ENCODE measurements at regions not wholly inside any gene's neighbourhood (a gene's known extent, or its start where the extent isn't known, plus 50 kb on each side); places are given as distances from the start of the nearest gene placed in this dataset.

DNA sequence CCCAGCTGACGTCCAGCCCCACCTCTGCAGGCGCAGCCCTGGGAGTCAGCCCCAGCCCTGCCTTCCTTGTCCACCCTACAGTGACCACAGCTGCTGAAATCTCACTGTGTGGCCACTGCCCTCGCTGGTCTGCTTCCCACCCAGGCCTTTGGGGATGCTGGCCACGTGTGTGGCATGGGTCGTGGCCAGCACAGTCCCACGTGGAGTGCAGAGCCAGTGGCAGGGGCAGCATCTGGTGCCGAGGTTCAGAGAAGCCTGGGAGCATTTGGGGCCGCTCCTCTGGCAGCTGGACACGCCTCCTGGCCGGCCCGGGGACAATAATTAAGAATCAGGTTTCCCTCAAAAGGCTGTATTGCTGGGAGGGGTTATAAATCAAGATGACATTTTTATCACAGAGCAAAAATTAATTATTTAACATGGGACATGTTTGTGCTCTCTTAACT lies 92.1 kb downstream of the HMX1 start:
- Mint-ChIP-seq H3K27me3 (no peaks in the 10 kb centered on the region), H3K36me3 (ENCODE audit: low read depth) (no peaks in the 10 kb centered on the region), H3K4me1 (no peaks in the 10 kb centered on the region), H3K4me3 (no peak overlapping the region), H3K9me3 (no peaks in the 10 kb centered on the region), H3K27ac (no peak overlapping the region)
- DNase-seq = no peak
- intact Hi-C loops (cut with micrococcal nuclease) = no loop called here

DNA sequence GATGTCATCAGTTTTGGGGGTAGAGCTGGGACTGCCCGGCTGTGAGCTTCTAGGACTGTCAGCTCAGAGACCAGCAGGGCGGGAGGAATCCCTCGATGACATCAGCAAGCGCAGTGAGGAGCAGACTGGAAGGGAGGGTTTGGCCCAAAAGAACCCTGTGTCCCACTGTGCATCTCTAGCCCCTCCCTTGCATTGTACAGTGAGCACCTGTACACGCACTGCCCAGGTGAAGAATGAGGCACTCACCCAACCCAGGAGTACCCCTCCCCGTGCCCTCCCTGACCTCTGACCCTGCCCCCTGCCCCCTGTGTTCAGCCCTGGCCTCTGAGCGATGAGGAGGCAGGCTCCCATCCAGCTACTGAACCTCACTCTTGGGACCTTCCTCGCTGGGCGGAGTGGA lies 92.9 kb downstream of the HMX1 start:
- H3K27ac Mint-ChIP-seq = no peak overlapping the region
- intact Hi-C loops (cut with micrococcal nuclease) = no loop called here
- no peaks in the 10 kb centered on the region for H3K9me3 Mint-ChIP-seq
- H3K4me1 Mint-ChIP-seq = no peaks in the 10 kb centered on the region
- no peaks in the 10 kb centered on the region for H3K27me3 Mint-ChIP-seq
- H3K4me3 Mint-ChIP-seq = no peak overlapping the region
- no peaks in the 10 kb centered on the region for H3K36me3 Mint-ChIP-seq (ENCODE audit: low read depth)
- DNase-seq = no peak

DNA sequence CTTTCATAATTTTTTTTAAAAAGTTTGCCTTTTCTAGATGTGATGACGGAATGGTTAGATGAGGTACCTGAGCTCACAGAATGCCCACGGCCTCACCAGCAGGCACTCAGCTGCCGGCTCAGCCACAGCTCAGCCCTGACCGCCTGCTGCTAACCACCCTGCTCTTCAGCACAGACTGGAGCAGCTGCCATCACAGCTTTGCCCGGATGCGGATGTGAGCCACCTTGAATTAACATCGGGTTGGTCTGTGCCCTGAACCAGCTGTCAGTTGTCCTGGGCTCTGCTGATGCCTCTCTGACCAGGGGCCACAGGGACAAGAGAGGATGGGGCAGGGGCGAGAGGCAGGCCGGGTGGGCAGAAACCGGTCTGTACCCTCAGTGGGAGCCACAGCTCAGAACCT lies 93.3 kb downstream of the HMX1 start:
- Mint-ChIP-seq H3K27ac (no peak overlapping the region), H3K4me1 (no peaks in the 10 kb centered on the region), H3K27me3 (no peaks in the 10 kb centered on the region), H3K4me3 (no peak overlapping the region), H3K9me3 (no peaks in the 10 kb centered on the region), H3K36me3 (ENCODE audit: low read depth) (no peaks in the 10 kb centered on the region)
- DNase-seq = no peak
- intact Hi-C loops (cut with micrococcal nuclease) = no loop called here

DNA sequence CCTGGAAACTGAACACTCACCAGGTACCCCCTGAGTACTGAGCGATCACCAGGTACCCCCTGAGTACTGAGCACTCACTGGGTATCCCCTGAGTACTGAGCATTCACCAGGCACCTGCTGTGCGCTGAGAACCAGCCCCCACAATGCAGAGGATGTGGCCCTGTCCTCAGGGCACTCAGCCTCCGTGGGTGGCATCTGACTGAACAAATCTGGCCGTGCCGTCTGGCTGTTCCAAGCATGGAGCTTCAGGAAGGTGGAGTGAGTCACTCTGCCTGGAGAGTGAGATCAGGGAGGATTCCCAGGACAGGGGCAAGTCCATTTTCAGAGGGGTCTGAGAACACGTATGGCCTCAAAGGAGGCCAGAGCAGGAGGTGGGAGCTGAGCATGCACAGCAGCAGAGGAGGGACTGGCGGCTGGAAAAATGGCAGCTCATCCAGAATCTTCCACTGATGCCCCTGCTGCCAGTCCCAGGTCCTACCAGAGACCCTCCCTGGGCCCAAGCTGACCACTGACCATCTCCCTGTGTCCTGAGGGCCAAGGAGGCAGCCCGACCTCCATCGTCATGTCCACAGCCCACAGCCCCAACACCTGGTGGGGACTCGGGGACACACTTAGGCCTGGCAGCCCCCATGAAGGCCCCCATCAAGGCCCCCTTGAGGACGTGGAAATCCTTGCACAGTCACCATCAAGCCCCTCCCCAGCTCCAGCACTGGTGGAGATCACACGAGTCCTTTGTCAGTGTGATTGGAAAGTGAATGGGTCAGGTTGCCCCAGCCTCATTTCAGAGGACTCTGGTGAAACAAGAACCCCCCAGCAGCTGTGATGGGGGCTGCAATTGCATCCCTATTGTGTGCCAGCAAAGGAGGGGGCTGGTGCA lies 94.1 kb downstream of the HMX1 start:
- Mint-ChIP-seq H3K4me3 (no peak overlapping the region), H3K27me3 (no peaks in the 10 kb centered on the region), H3K4me1 (no peaks in the 10 kb centered on the region), H3K9me3 (no peaks in the 10 kb centered on the region), H3K36me3 (ENCODE audit: low read depth) (no peaks in the 10 kb centered on the region), H3K27ac (no peak overlapping the region)
- no peak for DNase-seq
- intact Hi-C loops (cut with micrococcal nuclease) = no loop called here

DNA sequence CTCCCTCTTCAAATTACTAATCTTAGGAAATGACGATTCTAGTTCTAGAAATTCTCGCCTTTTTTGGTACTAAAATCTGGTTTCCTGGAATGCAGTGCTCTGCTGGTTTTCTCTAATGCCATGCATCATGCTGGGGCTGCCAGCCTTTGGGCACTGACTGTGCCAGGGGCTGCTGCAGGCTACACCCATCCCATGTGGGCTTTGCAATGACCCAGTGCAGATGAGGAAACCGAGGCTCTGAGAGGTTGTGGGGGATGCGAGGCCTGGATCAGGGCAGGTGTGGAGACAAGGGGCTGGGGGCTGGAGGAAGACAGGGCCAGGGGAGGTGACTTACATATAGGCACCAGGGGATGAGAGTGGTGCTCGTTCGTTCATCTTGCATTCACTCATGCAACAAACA lies 95.3 kb downstream of the HMX1 start:
- Mint-ChIP-seq H3K27me3 (no peaks in the 10 kb centered on the region), H3K4me3 (no peak overlapping the region), H3K4me1 (no peaks in the 10 kb centered on the region), H3K9me3 (no peaks in the 10 kb centered on the region), H3K36me3 (ENCODE audit: low read depth) (no peaks in the 10 kb centered on the region), H3K27ac (no peak overlapping the region)
- DNase-seq = no peak
- intact Hi-C loops (cut with micrococcal nuclease) = no loop called here

DNA sequence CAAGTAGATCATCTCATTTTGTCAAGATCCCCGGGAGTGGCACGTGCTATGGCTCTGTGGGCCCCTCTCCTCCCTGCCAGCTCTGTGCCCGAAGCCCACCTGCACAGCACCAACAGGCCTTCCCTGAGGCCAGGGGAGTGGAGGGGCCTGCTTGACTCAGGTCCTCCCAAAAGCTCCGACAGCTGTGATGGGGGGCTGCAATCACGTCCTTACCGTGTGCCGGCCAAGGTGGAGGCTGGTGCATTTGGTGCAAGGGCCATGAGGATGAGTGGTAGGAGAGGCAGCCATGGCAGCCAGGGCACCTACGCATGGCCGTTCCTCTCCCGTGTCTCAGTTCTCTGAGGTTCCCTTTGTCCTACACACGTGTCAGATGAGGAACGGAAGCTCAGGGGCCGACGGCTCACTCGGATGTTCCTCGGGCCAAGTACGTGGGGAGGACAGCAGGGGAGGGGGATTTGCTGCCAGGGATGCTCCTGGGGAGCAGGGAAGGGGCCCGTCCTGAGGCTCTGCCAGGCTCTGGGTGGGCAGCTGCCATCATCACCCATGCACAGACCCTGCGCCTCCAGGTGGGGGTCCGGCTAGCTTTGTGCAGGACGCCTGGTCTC lies 95.8 kb downstream of the HMX1 start:
- no peaks in the 10 kb centered on the region for H3K4me1 Mint-ChIP-seq
- no peak overlapping the region for H3K4me3 Mint-ChIP-seq
- intact Hi-C loops (cut with micrococcal nuclease) = no loop called here
- H3K27me3 Mint-ChIP-seq = no peaks in the 10 kb centered on the region
- no peaks in the 10 kb centered on the region for H3K36me3 Mint-ChIP-seq (ENCODE audit: low read depth)
- H3K9me3 Mint-ChIP-seq = no peaks in the 10 kb centered on the region
- no peak overlapping the region for H3K27ac Mint-ChIP-seq
- no peak for DNase-seq

DNA sequence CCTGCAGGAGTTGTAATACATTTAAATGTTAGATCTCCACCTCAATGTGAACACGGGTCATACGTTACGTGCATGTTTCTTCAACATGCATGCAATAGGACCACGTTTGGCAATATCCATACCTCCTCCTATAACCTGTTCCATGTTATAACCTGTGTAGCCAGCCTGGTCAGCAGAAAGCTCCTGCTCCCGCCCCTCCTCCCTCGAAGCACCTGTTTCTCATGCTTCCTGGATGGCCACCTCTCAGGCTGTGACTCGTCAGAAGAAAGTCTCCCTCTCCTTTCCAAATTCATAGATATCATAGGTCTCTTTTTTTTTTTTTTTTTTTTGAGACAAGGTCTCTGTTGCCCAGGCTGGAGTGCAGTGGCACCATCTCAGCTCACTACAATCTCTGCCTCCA lies 96.5 kb downstream of the HMX1 start:
- Mint-ChIP-seq H3K36me3 (ENCODE audit: low read depth) (no peaks in the 10 kb centered on the region), H3K4me3 (no peak overlapping the region), H3K27me3 (no peaks in the 10 kb centered on the region), H3K4me1 (no peaks in the 10 kb centered on the region), H3K27ac (no peak overlapping the region), H3K9me3 (no peaks in the 10 kb centered on the region)
- intact Hi-C loops (cut with micrococcal nuclease) = no loop called here
- DNase-seq = no peak

DNA sequence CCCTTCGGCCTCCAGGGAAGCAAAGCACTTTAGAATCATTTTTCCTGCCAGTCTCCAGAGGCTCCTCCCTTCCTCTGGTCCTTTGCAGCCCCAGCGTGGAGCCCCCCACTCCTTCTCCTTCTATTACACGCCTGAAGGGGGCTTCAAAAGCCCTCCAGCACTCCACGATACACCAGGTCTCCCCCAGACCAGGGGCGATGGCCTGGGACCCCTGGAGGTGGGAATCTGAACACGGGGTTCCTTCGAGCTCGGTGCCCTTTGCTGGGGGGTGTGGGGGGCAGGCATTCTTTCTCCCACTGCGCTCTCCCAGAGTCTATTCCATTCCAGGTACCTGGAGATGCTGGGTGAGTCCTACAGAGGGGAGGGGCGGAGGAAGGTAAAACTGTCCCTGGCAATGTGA lies 97.6 kb downstream of the HMX1 start:
- Mint-ChIP-seq H3K4me1 (no peaks in the 10 kb centered on the region), H3K27me3 (no peaks in the 10 kb centered on the region), H3K9me3 (no peaks in the 10 kb centered on the region), H3K27ac (no peak overlapping the region), H3K4me3 (no peak overlapping the region), H3K36me3 (ENCODE audit: low read depth) (no peaks in the 10 kb centered on the region)
- intact Hi-C loops (cut with micrococcal nuclease) = no loop called here
- no peak for DNase-seq

DNA sequence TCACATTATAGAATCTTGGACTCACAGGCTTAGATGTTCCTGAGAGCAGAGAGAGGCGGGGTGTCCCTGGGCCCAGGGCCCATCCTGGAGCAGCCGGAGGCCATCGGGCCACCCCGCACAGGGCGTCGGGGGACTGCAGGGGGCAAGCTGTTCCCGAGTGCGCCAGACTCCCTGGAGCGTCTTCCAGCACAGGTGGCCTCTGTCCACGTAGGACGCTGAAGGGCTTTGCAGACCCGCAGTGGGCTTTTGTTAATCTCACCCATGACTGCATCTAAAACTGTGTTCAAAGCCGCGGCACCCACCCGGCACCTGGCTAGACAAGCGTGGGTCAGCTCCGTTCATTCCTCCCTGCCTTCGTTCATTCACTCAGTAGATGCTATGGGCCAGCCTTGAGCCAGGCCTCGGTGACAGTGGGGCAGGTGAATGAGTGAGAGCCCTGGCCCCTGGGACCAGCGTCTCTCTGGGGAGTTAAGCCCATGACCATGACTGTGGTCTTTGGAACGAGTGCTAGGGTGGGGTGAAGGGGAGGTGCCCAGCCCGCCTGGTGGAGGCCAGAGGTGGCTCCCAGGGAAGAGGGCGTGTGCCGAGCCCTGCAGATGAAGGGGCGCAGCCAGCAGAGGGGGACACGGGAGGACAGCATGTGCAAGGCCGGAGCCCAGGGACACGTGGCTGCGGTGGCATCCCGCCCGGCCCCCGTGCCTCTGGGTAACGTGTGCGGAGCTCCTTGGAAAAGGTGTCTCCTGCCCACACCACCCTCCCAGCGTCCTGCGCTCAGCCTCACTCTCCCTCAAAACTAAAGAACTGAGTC lies 98.3 kb downstream of the HMX1 start:
- H3K4me1 Mint-ChIP-seq = no peaks in the 10 kb centered on the region
- H3K27ac Mint-ChIP-seq = no peak overlapping the region
- intact Hi-C loops (cut with micrococcal nuclease) = no loop called here
- no peaks in the 10 kb centered on the region for H3K36me3 Mint-ChIP-seq (ENCODE audit: low read depth)
- no peak for DNase-seq
- H3K27me3 Mint-ChIP-seq = no peaks in the 10 kb centered on the region
- no peak overlapping the region for H3K4me3 Mint-ChIP-seq
- H3K9me3 Mint-ChIP-seq = no peaks in the 10 kb centered on the region

DNA sequence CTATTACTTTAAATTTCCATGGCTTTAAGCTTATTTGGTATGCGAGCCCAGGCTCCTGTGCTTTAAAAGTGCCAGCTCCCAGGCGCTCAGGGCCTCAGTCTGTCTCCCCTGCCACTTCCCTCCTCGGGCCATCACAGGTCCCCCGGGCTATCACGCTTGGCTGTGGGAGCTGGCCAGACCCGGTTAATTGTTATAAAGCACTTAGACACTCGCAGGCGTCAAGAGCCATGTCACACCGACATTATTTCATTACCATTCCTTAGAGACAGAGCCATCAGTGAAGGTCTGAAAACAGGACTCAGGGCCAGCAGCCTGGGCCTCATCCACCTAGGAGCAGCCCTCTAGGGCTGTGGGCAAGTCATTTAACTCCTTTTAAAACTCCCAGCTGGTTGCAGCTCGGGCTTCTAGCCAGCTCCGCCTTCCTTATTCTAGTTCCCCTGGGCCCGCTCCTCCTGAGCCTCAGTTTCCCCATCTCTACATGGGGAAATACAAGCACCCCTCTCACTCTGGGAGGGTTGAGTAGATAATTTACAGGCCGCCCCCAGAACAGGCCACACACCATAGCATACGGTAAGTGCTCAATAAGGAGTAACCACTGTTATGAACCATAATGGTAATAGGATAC lies 99.0 kb downstream of the HMX1 start:
- no peak for DNase-seq
- no peaks in the 10 kb centered on the region for H3K4me1 Mint-ChIP-seq
- intact Hi-C loops (cut with micrococcal nuclease) = no loop called here
- H3K27me3 Mint-ChIP-seq = no peaks in the 10 kb centered on the region
- H3K9me3 Mint-ChIP-seq = no peaks in the 10 kb centered on the region
- no peak overlapping the region for H3K4me3 Mint-ChIP-seq
- H3K27ac Mint-ChIP-seq = no peak overlapping the region
- no peaks in the 10 kb centered on the region for H3K36me3 Mint-ChIP-seq (ENCODE audit: low read depth)

DNA sequence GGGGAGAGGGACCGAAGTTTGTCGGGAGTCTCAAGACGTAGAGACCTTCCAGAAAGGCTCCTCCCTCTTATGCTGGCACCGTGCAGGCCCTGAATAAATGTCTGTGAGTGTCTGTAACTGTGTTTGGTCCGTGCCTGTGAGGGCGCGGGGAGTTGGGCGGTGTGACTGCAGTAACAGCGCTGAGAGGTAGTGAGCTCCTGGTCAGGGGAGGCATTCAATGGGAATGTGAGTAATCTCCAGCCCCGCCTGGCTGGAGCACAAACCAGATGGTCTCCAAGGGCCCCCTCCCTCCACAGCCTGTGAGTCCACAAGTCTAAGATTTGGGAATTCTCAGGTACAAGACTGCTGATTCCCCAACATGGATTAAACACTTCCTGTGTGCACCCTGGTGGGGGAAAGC lies 100.0 kb downstream of the HMX1 start:
- H3K27me3 Mint-ChIP-seq = no peaks in the 10 kb centered on the region
- no peaks in the 10 kb centered on the region for H3K36me3 Mint-ChIP-seq (ENCODE audit: low read depth)
- no peaks in the 10 kb centered on the region for H3K9me3 Mint-ChIP-seq
- no peak overlapping the region for H3K27ac Mint-ChIP-seq
- H3K4me1 Mint-ChIP-seq = no peaks in the 10 kb centered on the region
- H3K4me3 Mint-ChIP-seq = no peak overlapping the region
- no peak for DNase-seq
- intact Hi-C loops (cut with micrococcal nuclease) = no loop called here

DNA sequence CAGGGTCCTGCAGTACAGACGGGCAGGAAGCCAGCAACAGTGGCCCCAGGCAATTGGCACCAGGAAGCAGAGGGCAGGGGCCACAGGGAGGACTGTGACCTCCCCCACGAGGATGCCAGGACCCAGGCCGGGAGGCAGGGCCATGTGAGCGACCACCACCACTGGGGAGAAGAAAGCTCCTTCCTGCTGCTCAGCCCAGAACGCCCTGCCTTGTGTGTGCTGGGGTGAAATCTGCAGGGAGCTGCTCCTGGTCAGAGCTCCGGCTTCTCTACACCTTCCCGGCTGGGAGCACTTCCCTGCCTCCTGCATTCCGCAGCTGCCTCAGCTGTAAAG lies 100.4 kb downstream of the HMX1 start:
- no peak for DNase-seq
- Mint-ChIP-seq H3K4me3 (no peak overlapping the region), H3K27ac (no peak overlapping the region), H3K9me3 (no peaks in the 10 kb centered on the region), H3K4me1 (no peaks in the 10 kb centered on the region), H3K36me3 (ENCODE audit: low read depth) (no peaks in the 10 kb centered on the region), H3K27me3 (no peaks in the 10 kb centered on the region)
- intact Hi-C loops (cut with micrococcal nuclease) = no loop called here

DNA sequence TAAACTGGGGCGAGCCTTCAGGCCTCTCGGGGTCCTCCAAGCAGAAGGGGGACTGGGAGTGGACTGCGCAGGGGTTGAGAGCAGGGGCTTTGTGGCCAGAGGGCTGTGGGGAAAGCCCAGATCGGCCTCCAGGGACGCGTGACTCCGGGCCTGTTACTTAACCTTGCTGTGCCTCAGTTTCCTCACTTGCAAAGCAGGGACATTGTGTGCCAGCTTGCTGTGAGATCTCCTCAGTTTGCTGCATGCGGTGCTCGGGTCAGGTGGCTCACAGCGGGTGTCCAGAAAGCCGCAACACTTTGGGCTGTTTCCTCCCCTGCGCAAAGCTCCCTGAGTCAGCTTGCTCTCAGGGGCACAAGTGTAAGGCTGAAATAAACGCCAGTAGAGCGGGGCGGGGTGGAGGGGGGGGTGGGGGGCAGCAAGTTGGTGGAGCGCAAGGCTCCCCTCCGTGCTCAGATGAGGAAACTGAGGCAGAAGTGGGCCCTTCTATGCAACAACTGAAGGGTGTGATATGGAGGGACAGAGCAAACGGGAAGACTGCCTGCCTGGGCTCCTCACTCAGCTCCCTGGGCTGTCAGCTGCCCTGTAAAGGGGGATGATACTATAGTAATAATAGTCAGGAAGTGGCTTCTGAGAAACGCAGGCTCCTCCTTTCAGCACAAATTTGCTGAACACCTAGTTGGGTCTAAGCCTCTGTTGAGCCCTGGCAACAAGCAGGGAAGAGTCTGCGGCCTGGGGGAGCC lies 101.0 kb downstream of the HMX1 start:
- Mint-ChIP-seq H3K4me3 (no peak overlapping the region), H3K36me3 (ENCODE audit: low read depth) (no peaks in the 10 kb centered on the region), H3K27me3 (no peaks in the 10 kb centered on the region), H3K4me1 (no peaks in the 10 kb centered on the region), H3K9me3 (no peaks in the 10 kb centered on the region), H3K27ac (no peak overlapping the region)
- intact Hi-C loops (cut with micrococcal nuclease) = no loop called here
- DNase-seq = no peak
